HL-60 (cell line): ENCODE measurements at regions not wholly inside any gene's neighbourhood (a gene's known extent, or its start where the extent isn't known, plus 50 kb on each side); places are given as distances from the start of the nearest gene placed in this dataset.

Source experiments
- DNase-seq, 2 experiments: peaks; one replicate each; pipeline ENCODE4 v3.0.0-alpha.2; 2010 to 2020; ENCODE audit warnings: low read depth in 1 of 2, low spot score in 1 of 2
- H3K27ac ChIP-seq: fragments of 250-450 bp; sonication (Bioruptor Pico); replicated peaks from 2 replicates; pipeline ENCODE4 v1.5.1; 2020; ENCODE audit warnings: mild to moderate bottlenecking, moderate library complexity
- H3K27me3 ChIP-seq: fragments of 250-450 bp; sonication (Bioruptor Pico); 2 replicates; pipeline ENCODE4 v1.5.1; 2021; ENCODE audit warnings: mild to moderate bottlenecking, moderate library complexity; ENCODE audit not compliant: insufficient read depth, poor library complexity, severe bottlenecking
- H3K4me3 ChIP-seq: replicated peaks from 2 replicates; pipeline ENCODE4 v1.5.1; 2011; ENCODE audit warnings: mild to moderate bottlenecking, control low read depth, low read length; ENCODE audit not compliant: insufficient read depth
- GABPA ChIP-seq: IDR thresholded peaks from 2 replicates; pipeline ENCODE4 v1.6.1; 2012; ENCODE audit warnings: low read depth
- POLR2AphosphoS5 ChIP-seq: IDR thresholded peaks from 2 replicates; pipeline ENCODE4 v1.6.1; 2012; ENCODE audit warnings: low read depth
- SPI1 ChIP-seq: IDR thresholded peaks from 2 replicates; pipeline ENCODE4 v1.6.1; 2012; ENCODE audit warnings: low read depth, mild to moderate bottlenecking, borderline replicate concordance
- TF ChIP-seq, protein P1 (sequence below): IDR thresholded peaks from 2 replicates; pipeline ENCODE4 v1.6.1; 2012; ENCODE audit warnings: low read depth; ENCODE audit not compliant: insufficient replicate concordance
- TF ChIP-seq, protein P2 (sequence below): IDR thresholded peaks from one replicate; pipeline ENCODE4 v1.5.1; 2011; ENCODE audit warnings: low read length, control low read depth, inconsistent platforms; ENCODE audit not compliant: insufficient read depth

- H3K27me3 ChIP-seq: no peaks in the 10 kb centered on the region
- DNase-seq: no peak
- no peak overlapping the region for H3K27ac ChIP-seq
- no peak overlapping the region for H3K4me3 ChIP-seq
- no peak for TF ChIP-seq GABPA
- TF ChIP-seq, protein P1, sequence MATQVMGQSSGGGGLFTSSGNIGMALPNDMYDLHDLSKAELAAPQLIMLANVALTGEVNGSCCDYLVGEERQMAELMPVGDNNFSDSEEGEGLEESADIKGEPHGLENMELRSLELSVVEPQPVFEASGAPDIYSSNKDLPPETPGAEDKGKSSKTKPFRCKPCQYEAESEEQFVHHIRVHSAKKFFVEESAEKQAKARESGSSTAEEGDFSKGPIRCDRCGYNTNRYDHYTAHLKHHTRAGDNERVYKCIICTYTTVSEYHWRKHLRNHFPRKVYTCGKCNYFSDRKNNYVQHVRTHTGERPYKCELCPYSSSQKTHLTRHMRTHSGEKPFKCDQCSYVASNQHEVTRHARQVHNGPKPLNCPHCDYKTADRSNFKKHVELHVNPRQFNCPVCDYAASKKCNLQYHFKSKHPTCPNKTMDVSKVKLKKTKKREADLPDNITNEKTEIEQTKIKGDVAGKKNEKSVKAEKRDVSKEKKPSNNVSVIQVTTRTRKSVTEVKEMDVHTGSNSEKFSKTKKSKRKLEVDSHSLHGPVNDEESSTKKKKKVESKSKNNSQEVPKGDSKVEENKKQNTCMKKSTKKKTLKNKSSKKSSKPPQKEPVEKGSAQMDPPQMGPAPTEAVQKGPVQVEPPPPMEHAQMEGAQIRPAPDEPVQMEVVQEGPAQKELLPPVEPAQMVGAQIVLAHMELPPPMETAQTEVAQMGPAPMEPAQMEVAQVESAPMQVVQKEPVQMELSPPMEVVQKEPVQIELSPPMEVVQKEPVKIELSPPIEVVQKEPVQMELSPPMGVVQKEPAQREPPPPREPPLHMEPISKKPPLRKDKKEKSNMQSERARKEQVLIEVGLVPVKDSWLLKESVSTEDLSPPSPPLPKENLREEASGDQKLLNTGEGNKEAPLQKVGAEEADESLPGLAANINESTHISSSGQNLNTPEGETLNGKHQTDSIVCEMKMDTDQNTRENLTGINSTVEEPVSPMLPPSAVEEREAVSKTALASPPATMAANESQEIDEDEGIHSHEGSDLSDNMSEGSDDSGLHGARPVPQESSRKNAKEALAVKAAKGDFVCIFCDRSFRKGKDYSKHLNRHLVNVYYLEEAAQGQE: no peak
- no peak for TF ChIP-seq POLR2AphosphoS5
- TF ChIP-seq, protein P2, sequence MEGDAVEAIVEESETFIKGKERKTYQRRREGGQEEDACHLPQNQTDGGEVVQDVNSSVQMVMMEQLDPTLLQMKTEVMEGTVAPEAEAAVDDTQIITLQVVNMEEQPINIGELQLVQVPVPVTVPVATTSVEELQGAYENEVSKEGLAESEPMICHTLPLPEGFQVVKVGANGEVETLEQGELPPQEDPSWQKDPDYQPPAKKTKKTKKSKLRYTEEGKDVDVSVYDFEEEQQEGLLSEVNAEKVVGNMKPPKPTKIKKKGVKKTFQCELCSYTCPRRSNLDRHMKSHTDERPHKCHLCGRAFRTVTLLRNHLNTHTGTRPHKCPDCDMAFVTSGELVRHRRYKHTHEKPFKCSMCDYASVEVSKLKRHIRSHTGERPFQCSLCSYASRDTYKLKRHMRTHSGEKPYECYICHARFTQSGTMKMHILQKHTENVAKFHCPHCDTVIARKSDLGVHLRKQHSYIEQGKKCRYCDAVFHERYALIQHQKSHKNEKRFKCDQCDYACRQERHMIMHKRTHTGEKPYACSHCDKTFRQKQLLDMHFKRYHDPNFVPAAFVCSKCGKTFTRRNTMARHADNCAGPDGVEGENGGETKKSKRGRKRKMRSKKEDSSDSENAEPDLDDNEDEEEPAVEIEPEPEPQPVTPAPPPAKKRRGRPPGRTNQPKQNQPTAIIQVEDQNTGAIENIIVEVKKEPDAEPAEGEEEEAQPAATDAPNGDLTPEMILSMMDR: no peak
- no peak for TF ChIP-seq SPI1
Measured at GRCh38 chr6:1544000-1544399, 65.7 kb upstream of the FOXC1 start.

DNA sequence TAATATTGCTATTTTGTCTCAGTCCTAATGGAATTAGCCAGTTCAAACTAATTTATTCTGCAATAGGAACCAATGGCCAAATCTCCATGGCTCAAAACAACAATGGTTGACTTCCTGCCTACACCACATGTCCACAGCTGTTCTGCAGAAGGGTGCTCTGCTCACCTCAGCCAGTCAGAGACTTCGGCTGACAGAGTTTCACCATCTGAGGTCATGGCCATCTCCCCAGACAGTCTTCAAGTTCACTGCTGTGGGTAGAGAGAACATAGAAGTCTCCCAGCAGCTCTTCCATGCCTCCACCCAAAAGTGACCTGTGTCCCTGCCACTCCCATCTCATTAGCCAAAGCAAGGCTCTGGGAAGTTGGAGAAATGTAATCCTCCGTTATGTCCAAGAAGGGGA is 65.1 kb upstream of the FOXC1 start:
- H3K27ac ChIP-seq: no peak overlapping the region
- TF ChIP-seq GABPA (no peak), POLR2AphosphoS5 (no peak), SPI1 (no peak)
- TF ChIP-seq, protein P1: no peak
- TF ChIP-seq, protein P2: no peak
- no peaks in the 10 kb centered on the region for H3K27me3 ChIP-seq
- no peak overlapping the region for H3K4me3 ChIP-seq
- no peak for DNase-seq

- Histone ChIP-seq H3K27me3 (no peaks in the 10 kb centered on the region), H3K27ac (no peak overlapping the region), H3K4me3 (no peak overlapping the region)
- DNase-seq: no peak
- TF ChIP-seq SPI1 (no peak), POLR2AphosphoS5 (no peak), GABPA (no peak)
- TF ChIP-seq, protein P1: no peak
- TF ChIP-seq, protein P2: no peak
Measured at GRCh38 chr6:1545654-1546053, 64.1 kb upstream of the FOXC1 start.
